ENCODE measurements at regions not wholly inside any gene's neighbourhood (a gene's known extent, or its start where the extent isn't known, plus 50 kb on each side); places are given as distances from the start of the nearest gene placed in this dataset.

DNA sequence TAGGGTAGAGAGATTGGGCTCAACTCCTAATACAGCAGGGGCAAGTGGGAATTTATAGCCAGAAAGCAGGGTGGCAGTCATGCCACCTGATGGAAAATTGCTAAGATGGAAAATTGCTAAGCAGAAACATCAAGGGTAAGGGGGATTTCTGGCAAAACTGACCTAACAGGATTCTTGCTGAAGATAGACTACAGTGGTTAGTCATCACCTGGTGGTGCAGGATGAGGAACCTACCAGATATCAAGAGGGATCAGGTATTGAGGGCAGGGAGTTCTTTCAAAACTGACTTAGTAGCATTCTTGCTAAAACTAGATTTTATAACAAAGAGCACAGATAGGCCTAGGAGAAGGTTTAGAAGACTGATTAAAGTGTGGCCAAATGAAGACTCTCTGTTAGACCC lies 292.9 kb downstream of the PLPP3 start:
- no peaks in the 10 kb centered on the region for H3K27me3 ChIP-seq (replicated peaks)
- DNase-seq = no peak
- TF ChIP-seq, protein P1, sequence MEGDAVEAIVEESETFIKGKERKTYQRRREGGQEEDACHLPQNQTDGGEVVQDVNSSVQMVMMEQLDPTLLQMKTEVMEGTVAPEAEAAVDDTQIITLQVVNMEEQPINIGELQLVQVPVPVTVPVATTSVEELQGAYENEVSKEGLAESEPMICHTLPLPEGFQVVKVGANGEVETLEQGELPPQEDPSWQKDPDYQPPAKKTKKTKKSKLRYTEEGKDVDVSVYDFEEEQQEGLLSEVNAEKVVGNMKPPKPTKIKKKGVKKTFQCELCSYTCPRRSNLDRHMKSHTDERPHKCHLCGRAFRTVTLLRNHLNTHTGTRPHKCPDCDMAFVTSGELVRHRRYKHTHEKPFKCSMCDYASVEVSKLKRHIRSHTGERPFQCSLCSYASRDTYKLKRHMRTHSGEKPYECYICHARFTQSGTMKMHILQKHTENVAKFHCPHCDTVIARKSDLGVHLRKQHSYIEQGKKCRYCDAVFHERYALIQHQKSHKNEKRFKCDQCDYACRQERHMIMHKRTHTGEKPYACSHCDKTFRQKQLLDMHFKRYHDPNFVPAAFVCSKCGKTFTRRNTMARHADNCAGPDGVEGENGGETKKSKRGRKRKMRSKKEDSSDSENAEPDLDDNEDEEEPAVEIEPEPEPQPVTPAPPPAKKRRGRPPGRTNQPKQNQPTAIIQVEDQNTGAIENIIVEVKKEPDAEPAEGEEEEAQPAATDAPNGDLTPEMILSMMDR (IDR thresholded peaks at IDR 0.05; ENCODE audit: low read depth, low read length, missing control alignments) = no peak
- no peak overlapping the region for H3K4me3 ChIP-seq (ENCODE audit: low read depth, low read length)
- in situ Hi-C loops (cut with HindIII; ENCODE audit: low pct_ligation_motif_present, low sequenced_read_pairs) = no loop called here
- H3K36me3 ChIP-seq (replicated peaks) = no peaks in the 10 kb centered on the region
- no peak overlapping the region for H3K27ac ChIP-seq

DNA sequence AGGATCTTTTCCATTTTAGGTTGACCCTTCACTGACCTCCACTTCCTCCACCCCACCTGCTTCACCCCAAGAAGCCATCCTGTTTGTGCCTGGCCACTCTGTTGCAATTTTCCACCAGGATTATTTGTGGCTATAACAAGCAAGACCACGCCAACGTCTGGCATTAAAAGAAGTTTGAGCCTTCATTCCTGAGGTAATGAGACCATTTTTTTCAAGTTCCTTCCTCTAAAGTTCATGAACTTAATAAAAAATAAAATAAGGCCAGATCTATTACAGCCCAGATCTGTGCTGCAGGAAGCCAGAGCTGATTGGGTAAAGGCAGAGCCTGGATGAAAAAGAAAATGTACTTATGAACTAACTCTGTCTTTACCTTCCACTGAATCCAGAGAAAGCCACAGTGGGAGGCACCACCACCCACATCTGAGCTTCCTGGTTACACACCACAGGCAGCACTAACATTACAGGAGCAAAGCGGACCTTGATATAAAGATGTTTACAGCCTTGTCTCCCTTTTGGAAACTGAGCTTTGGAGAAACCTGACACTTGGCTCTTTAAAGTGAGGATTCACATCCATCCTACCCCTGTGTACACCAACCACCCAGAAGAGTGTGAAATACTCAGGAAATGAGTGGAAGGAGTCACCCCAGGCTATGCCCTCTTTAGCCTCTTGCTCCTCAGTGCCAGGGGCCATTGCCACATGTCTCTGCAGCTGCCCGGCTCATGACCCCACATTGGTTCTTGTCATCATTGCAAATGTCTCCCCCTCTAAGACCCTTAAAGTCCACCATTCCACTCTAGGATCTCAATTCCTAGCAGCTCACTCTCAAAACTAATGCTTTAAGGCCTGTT lies 293.6 kb downstream of the PLPP3 start:
- no peaks in the 10 kb centered on the region for H3K36me3 ChIP-seq (replicated peaks)
- no peak overlapping the region for H3K27ac ChIP-seq
- no peak overlapping the region for H3K4me3 ChIP-seq (ENCODE audit: low read depth, low read length)
- DNase-seq = peak; percentile 3
- in situ Hi-C loops (cut with HindIII; ENCODE audit: low pct_ligation_motif_present, low sequenced_read_pairs) = no loop called here
- TF ChIP-seq, protein P1 (IDR thresholded peaks at IDR 0.05; ENCODE audit: low read depth, low read length, missing control alignments) = no peak
- no peaks in the 10 kb centered on the region for H3K27me3 ChIP-seq (replicated peaks)

DNA sequence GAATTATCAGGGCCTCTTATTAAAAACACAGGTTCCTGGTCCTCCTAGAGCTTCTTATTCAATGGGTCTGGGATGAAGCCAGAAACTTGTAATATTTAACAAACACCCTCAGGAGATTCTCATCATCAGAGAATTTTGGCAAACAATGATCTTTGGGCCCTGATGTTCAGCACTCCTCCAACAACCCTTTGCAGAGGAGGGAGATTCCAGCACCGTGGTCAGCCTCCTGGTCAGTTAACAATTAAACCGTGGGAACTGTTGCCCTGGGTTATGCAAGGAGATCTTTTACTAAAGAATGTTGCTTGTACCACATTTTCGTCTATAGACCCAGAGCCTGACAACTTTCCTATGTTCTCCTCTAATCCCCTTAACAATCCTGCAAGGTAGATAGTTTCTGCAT lies 294.4 kb downstream of the PLPP3 start:
- H3K27me3 ChIP-seq (replicated peaks) = no peaks in the 10 kb centered on the region
- in situ Hi-C loops (cut with HindIII; ENCODE audit: low pct_ligation_motif_present, low sequenced_read_pairs) = no loop called here
- H3K36me3 ChIP-seq (replicated peaks) = no peaks in the 10 kb centered on the region
- no peak overlapping the region for H3K27ac ChIP-seq
- TF ChIP-seq, protein P1 (IDR thresholded peaks at IDR 0.05; ENCODE audit: low read depth, low read length, missing control alignments) = no peak
- peak; percentile 28 for DNase-seq
- no peak overlapping the region for H3K4me3 ChIP-seq (ENCODE audit: low read depth, low read length)

DNA sequence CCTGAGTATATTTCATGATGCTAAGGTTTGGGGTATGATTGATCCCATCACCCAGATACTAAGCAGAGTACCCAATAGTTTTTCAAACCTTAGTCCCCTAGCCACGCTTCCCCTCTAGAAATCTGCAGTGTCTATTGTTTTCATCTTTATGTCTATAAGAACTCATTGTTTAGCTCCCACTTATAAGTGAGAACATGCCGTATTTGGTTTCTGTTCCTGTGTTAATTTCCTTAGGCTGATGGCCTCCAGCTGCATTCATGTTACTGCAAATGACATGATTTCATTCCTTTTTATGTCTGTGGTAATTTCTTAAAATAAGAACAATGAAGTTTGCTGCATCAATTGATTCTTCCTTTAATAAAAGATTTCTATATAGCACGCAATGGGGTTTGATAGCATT lies 301.3 kb downstream of the PLPP3 start:
- no peak for DNase-seq
- in situ Hi-C loops (cut with HindIII; ENCODE audit: low pct_ligation_motif_present, low sequenced_read_pairs) = no loop called here
- Histone ChIP-seq H3K27ac (no peak overlapping the region), H3K36me3 (replicated peaks) (no peaks in the 10 kb centered on the region), H3K27me3 (replicated peaks) (no peaks in the 10 kb centered on the region), H3K4me3 (ENCODE audit: low read depth, low read length) (no peak overlapping the region)
- TF ChIP-seq, protein P1 (IDR thresholded peaks at IDR 0.05; ENCODE audit: low read depth, low read length, missing control alignments) = no peak

DNA sequence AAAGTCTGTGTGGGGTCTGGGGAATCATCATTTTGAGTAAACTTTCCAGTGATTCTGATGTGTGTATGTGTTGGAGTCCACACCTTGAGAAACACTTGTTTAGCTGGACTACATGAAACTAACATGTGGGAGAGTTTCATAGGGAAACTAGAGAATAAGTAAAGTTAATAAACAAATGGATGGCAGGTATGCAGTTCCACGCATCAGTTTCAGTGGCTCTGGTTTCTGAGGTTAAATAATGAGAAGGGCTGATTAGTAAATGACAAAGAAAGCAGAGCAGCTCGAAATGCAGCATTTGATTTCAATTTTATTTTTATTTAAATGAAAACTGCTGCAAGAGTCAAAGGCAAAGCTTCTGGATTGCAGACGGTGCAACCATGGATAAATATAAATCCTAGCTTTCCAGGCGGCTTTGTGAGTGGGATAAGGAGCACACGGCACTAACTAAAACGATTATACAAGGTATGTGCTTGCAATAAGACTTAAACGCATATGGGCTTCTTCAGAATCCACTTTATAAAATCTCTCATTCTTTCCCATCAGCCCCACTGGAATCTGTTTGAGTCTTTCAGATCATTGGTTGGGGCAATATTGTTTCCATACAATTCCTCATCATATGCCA lies 310.7 kb downstream of the PLPP3 start:
- H3K36me3 ChIP-seq (replicated peaks) = no peaks in the 10 kb centered on the region
- in situ Hi-C loops (cut with HindIII; ENCODE audit: low pct_ligation_motif_present, low sequenced_read_pairs) = no loop called here
- H3K4me3 ChIP-seq (ENCODE audit: low read depth, low read length) = no peak overlapping the region
- H3K27ac ChIP-seq = no peak overlapping the region
- TF ChIP-seq, protein P1 (IDR thresholded peaks at IDR 0.05; ENCODE audit: low read depth, low read length, missing control alignments) = no peak
- DNase-seq = no peak
- no peaks in the 10 kb centered on the region for H3K27me3 ChIP-seq (replicated peaks)
